ENCODE measurements at regions not wholly inside any gene's neighbourhood (a gene's known extent, or its start where the extent isn't known, plus 50 kb on each side); places are given as distances from the start of the nearest gene placed in this dataset.

DNA sequence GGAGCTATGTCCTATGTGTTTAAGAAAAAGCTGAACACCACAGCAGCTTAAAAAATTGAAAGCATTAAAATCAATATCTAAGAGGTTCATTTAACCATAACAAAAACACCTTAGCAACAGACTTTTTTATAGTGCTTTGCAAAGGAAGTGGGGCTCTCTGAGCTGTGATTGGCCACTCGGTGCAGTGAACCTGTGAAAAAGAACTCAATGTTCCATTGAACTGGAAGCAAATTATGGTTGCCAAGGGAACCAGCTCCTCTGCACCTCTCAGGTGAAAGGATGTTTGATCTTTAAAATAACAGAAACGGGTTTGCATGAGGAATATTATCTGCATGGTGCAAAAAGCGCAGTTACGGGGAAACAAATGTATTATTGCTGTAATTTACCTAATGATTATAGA lies 149.4 kb downstream of the SNAPC1 start:
- TF ChIP-seq, protein P1, sequence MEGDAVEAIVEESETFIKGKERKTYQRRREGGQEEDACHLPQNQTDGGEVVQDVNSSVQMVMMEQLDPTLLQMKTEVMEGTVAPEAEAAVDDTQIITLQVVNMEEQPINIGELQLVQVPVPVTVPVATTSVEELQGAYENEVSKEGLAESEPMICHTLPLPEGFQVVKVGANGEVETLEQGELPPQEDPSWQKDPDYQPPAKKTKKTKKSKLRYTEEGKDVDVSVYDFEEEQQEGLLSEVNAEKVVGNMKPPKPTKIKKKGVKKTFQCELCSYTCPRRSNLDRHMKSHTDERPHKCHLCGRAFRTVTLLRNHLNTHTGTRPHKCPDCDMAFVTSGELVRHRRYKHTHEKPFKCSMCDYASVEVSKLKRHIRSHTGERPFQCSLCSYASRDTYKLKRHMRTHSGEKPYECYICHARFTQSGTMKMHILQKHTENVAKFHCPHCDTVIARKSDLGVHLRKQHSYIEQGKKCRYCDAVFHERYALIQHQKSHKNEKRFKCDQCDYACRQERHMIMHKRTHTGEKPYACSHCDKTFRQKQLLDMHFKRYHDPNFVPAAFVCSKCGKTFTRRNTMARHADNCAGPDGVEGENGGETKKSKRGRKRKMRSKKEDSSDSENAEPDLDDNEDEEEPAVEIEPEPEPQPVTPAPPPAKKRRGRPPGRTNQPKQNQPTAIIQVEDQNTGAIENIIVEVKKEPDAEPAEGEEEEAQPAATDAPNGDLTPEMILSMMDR (conservative IDR thresholded peaks at IDR 0.05 in 1 of 2, IDR thresholded peaks at IDR 0.05 in 1 of 2; ENCODE audit: low read depth in 1 of 2, low read length in 2 of 2), result no peak
- no peak for TF ChIP-seq EZH2 (IDR thresholded peaks at IDR 0.05; ENCODE audit: low read length, missing control alignments)

Measured in fibroblast of lung (primary cell).